ENCODE measurements at regions not wholly inside any gene's neighbourhood (a gene's known extent, or its start where the extent isn't known, plus 50 kb on each side); places are given as distances from the start of the nearest gene placed in this dataset.

- no peak for DNase-seq
Measured at GRCh38 chr19:33902395-33902794, 105.7 kb downstream of the KCTD15 start.

- DNase-seq: no peak
Measured at GRCh38 chr19:33902802-33903488, 106.3 kb downstream of the KCTD15 start.

DNA sequence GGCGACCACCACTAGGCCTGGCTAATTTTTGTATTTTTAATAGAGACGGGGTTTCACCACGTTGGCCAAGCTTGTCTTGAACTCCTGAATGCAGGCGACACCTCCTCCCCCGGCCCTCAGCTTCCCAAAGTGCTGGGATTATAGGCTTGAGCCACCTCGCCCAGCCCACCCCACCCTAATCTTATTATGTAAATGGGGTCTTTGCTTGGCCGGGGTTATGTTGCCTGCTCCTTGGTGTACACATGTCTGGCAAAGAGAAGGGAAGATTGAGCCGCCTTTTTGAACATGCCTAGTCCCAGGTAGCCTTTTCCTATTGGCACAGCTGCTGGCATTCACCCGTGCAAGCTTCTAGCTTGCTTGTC, 106.8 kb downstream of the KCTD15 start:
- no peak for DNase-seq

DNA sequence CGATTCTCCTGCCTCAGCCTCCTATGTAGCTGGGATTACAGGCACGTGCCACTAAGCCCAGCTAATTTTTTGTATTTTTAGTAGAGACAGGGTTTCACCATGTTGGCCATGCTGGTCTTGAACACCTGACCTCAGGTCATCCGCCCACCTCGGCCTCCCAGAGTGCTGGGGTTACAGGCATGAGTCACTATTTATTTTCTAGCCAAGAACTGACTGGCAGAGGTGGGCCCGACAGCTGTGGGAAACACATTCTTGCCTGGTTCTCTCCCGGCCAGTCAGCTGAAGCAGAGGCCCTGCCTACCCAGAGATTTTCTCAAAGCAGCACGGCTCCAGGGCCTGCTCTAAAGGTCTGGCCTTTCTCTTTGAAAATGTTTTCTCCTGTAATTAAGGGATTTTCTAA, 108.0 kb downstream of the KCTD15 start:
- DNase-seq: no peak

DNA sequence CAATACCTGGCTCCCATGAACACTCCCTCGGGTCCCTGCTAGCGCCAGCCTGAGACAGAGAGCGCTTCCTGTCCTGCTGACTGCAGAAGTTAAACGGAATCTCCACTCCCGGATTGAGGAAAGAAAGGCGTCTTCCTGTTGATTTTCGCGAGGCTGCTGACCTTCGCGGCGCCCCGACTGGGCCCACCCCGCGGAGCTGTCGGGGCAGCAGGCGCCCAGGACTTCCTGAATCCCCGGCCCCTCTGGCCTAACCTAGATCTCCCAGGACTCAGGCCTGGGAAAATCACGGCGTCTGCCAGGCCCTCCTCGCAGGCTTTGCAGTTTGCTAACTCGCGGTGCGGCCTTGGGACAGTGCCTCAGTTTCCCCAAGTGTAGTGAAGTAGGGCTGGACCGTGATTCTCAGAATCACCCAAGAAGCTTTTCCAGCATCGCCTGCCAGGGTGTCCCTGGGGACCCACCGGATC, 108.8 kb downstream of the KCTD15 start:
- DNase-seq: no peak

- no peak for DNase-seq
Measured at GRCh38 chr19:33905937-33906577, 109.4 kb downstream of the KCTD15 start.

- DNase-seq: no peak
Measured at GRCh38 chr19:33906578-33907335, 110.1 kb downstream of the KCTD15 start.

GRCh38 chr19:33910922-33911321, 114.3 kb downstream of the KCTD15 start:
- no peak for DNase-seq

GRCh38 chr19:33914599-33914998, 117.9 kb downstream of the KCTD15 start:
- DNase-seq: no peak

- no peak for DNase-seq
Measured at GRCh38 chr19:33916792-33917191, 120.1 kb downstream of the KCTD15 start.

DNA sequence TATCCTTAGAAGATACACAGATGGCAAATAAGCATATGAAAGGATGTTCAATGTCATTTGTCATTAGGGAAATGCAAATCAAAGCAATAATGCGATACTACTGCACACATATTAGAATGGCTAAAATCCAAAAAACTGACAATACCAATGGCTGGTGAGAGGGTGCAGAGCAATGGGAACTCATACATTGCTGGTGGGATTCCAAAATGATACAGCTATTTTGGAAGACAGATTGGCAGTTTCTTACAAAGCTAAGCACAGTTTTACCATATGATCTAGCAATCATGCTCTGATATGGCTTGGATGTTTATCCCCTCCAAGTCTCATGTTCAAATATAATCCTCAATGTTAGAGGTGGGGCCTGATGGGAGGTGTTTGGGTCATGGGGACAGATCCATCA, 122.6 kb downstream of the KCTD15 start:
- no peak for DNase-seq

DNA sequence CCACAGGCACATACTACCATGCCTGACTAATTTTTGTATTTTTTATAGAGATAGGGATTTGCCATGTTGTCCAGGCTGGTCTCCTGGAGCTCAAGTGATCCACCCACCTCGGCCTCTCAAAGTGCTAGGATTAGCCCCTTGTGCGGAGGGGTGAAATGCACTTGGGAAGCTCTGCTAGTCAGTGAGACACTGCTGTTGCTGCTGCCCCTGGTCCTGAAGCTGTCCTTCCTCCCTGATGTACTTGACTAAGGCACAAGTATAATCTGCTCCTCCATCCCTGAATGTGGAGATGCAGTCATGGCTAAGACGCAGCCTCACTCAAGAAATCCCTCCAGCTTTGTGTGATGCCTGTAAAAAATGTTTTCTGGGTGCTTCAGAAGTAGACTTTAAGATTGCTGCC, 124.5 kb downstream of the KCTD15 start:
- DNase-seq: no peak

DNA sequence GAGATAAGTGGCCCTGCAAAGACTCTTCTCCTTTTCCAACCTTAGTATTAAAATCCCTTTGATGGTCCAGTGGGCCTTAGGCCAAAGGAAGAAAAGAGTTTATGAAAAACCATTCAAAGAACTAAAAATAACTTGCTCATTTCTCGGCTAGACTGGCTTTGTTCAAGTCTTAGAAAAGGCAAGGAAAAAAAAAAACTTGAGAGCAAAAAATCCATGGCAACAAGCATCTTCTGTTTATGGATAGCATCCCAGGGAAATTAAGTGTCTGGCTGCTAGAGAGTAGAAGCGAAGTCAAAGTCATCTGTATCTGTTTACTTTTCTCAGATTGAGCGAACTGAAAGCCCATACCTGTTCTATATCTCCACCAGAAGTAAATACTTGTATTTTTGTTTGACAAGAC, 129.6 kb downstream of the KCTD15 start:
- DNase-seq: no peak

DNA sequence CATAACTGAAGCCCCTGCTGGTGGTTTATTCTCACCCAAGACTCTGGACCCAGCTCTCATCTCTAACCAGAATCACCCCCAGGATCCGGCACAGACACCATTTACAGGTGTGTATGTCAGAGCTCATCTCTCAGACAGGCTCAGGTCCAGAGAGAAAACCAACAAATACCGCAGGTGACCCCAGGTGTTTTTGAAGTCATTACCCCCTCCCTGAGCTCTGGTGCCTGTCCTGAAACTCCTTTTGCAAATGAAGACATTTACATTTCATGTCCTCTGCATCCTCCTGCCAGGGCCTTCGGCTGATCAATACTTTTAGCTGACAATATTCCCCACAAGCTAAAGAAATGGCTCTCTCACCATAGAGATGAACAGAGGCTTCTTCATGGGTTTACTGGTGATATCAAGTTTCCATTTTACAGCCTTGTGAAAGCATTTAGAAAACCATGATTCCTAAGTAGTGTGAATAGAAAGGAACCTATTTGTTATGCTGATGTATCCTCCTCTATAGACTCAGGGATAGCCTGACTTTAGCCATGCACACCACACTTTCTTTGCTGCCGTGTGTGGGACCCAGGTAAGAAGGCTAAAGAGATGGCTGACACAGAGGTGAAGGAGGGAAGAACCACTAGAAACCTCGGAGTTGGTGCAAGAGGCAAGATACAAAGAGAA, 131.3 kb downstream of the KCTD15 start:
- DNase-seq: no peak

- no peak for DNase-seq
Measured at GRCh38 chr19:33928458-33928950, 131.8 kb downstream of the KCTD15 start.

DNA sequence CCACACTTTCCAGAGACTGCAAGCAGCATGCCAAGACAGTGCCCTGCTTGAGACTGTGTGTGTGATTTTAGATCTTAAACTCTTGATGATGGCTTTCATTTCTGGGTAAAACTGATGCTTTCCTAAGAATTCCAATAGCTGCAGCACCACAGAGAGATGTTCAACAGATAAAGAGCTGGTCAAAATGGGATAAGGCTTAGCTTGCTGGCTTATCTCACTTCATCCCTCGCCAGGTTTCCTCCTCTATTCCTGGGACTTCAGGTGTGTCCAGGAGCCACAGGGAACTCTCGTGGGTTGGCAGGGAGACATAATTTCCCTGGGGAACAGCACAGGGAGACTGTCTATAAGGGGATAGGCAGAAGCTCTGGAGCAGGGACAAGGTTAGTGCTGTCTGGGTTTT, 137.3 kb downstream of the KCTD15 start:
- no peak for DNase-seq

DNA sequence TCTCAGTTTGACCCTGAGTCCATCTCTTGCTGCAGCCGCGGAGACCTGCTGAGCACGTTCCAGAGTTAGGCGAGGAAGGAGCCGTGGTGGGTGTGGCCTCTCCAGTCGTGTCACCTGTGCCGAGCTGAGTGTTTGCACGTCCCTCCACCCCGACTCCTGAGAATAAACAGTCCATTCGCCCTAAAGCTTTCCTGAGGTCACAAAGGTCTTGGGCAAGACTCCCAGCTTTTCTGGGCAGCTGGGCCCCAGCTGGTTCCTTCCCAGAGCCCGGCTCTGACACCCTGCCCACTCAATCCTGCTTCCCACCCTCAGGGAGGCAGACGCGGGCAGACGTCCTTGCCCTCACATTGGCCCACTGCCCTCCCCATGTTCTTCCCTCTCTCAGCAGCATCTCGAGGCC, 142.2 kb downstream of the KCTD15 start:
- no peak for DNase-seq

DNA sequence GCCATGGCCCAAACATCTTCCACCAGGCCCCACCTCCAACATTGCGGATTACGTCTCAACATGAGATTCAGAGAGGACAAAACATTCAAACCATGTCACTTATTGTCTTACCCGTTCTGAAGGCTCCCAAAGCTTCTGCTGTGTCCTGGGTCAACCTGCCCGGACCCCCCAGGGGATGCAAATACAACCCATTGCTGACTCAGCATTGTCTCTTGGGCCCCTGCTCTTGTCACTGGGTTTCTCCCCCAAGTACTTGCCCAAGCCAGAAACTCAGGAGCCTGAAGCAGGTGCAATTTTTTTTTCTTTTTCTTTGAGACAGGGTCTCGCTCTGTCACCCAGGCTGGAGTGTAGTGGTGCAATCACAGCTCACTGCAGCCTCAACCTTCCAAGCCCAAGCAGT, 144.5 kb downstream of the KCTD15 start:
- DNase-seq: no peak

- DNase-seq: no peak
Measured at GRCh38 chr19:33946535-33947264, 150.0 kb downstream of the KCTD15 start.

GRCh38 chr19:33947265-33947964, 150.7 kb downstream of the KCTD15 start:
- no peak for DNase-seq

DNA sequence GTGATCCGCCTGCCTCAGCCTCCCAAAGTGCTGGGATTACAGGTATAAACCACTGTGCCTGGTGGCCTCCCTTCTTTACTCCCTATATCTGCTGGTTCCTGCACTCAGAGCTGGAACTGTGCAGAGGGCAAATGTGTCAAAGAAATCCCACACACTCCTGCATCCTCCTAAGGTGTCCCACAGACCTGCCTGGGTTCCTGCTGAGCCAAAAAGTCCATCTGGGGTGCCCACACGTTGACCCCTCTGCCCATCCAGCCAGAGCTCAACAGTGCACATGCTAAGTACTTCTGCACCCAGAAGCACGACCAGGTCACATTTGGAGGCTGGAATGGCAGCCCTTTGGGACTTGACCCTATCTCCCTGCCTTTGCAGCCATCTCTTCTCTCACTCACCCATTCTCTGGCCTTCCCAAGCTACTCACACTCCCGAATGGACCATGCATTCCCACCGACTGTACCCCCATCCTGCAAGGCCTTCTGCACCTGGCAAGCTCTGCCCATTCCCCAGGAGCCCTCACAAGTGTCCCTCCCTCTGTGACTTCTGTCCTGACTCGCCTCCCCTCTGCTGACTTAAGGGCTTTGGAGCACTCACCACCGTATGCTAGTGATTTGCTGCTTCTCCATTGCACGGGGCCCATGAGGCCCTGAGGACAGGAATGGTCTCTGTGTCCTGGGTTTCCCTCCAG, 152.1 kb downstream of the KCTD15 start:
- no peak for DNase-seq

Data from CD4-positive, alpha-beta T cell treated with Interleukin-4 for 1 hour (primary cell).